CD4-positive, alpha-beta T cell treated with Interferon alpha-2 for 1 hour (primary cell): ENCODE measurements at regions not wholly inside any gene's neighbourhood (a gene's known extent, or its start where the extent isn't known, plus 50 kb on each side); places are given as distances from the start of the nearest gene placed in this dataset.

Source experiments
- DNase-seq, 2 donors: peaks; one replicate each; pipeline ENCODE4 v3.0.0-alpha.2; 2020 to 2022

GRCh38 chr13:76038920-76039716 is 403.0 kb downstream of the LMO7 start:
- DNase-seq: no peak

GRCh38 chr13:76036176-76036575 is 400.0 kb downstream of the LMO7 start:
- no peak for DNase-seq

GRCh38 chr13:76035711-76036110 is 399.6 kb downstream of the LMO7 start:
- DNase-seq: no peak

- no peak for DNase-seq
These were observed 393.6 kb downstream of the LMO7 start for GRCh38 chr13:76029706-76030105.

GRCh38 chr13:76029088-76029487 is 393.0 kb downstream of the LMO7 start:
- no peak for DNase-seq

GRCh38 chr13:76027131-76027530 is 391.0 kb downstream of the LMO7 start:
- DNase-seq: no peak

- DNase-seq: no peak
These were observed 389.3 kb downstream of the LMO7 start for GRCh38 chr13:76025392-76025791.

- DNase-seq: no peak
These were observed 388.0 kb downstream of the LMO7 start for GRCh38 chr13:76024151-76024550.

- DNase-seq: no peak
These were observed 387.5 kb downstream of the LMO7 start for GRCh38 chr13:76023652-76024051.

GRCh38 chr13:76020421-76020955 is 384.4 kb downstream of the LMO7 start:
- DNase-seq: no peak

- DNase-seq: no peak
These were observed 383.4 kb downstream of the LMO7 start for GRCh38 chr13:76019421-76020044.

GRCh38 chr13:76017861-76018556 is 381.9 kb downstream of the LMO7 start:
- DNase-seq: no peak

- DNase-seq: peak in 1 of 2 donors; percentile 8
These were observed 380.8 kb downstream of the LMO7 start for GRCh38 chr13:76016799-76017400.

- DNase-seq: no peak
These were observed 378.5 kb downstream of the LMO7 start for GRCh38 chr13:76014406-76015318.

- DNase-seq: no peak
These were observed 376.1 kb downstream of the LMO7 start for GRCh38 chr13:76012091-76012721.

GRCh38 chr13:76009267-76009890 is 373.2 kb downstream of the LMO7 start:
- no peak for DNase-seq

- no peak for DNase-seq
These were observed 368.3 kb downstream of the LMO7 start for GRCh38 chr13:76004416-76004815.

- no peak for DNase-seq
These were observed 364.0 kb downstream of the LMO7 start for GRCh38 chr13:76000131-76000530.

GRCh38 chr13:75996582-75996981 is 360.5 kb downstream of the LMO7 start:
- DNase-seq: no peak

GRCh38 chr13:75995966-75996365 is 359.8 kb downstream of the LMO7 start:
- no peak for DNase-seq

GRCh38 chr13:75993823-75994222 is 357.7 kb downstream of the LMO7 start:
- DNase-seq: no peak
